Adrenal gland (tissue), 5 donors: ENCODE measurements at regions not wholly inside any gene's neighbourhood (a gene's known extent, or its start where the extent isn't known, plus 50 kb on each side); places are given as distances from the start of the nearest gene placed in this dataset.

Source experiments
- CTCF ChIP-seq, 6 experiments: fragments of 450-650 bp in 4 of 6; fragments of 200-600 bp in 2 of 6; sonication (generic) in 1 of 6; IDR thresholded peaks; 1 replicate in 5 of 6; 2 replicates in 1 of 6; pipeline versions ENCODE4 v1.5.1 to v1.8.0; 2016 to 2021; ENCODE audit warnings: antibody characterized with exemption in 6 of 6, mild to moderate bottlenecking in 2 of 6, moderate library complexity in 1 of 6
- POLR2A ChIP-seq, 2 donors: fragments of 450-650 bp; IDR thresholded peaks; one replicate each; pipeline ENCODE4 v1.6.1; 2017; ENCODE audit warnings: antibody characterized with exemption in 2 of 2, mild to moderate bottlenecking in 2 of 2, moderate library complexity in 1 of 2
- donor health status: DM: no; HTN: no; CAD: no.

GRCh38 chr6:90445533-90446108 lies 141.3 kb downstream of the MAP3K7 start:
- no peak for TF ChIP-seq CTCF (IDR thresholded peaks at IDR 0.05)
- no peak for TF ChIP-seq POLR2A (IDR thresholded peaks at IDR 0.05)
